ENCODE measurements at regions not wholly inside any gene's neighbourhood (a gene's known extent, or its start where the extent isn't known, plus 50 kb on each side); places are given as distances from the start of the nearest gene placed in this dataset.

DNA sequence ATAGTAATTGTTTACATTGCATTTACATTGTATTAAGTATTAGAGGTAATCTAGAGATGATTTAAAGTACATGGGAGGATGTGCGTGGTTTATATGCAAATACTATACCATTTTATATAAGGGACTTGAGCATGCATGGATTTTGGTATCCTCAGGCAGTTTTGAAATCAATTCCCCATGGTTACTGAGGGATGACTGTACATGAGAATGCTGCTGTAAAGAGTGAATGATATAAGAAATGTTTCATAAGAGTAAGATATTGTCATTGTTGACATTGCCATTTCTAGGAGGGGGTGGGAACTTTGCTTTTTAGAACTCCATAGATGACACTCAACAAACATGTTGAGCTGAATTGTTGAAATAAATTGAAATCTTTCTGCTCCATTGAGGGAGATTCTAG is 185.0 kb downstream of the SEMA6A start:
- DNase-seq, result no peak

DNA sequence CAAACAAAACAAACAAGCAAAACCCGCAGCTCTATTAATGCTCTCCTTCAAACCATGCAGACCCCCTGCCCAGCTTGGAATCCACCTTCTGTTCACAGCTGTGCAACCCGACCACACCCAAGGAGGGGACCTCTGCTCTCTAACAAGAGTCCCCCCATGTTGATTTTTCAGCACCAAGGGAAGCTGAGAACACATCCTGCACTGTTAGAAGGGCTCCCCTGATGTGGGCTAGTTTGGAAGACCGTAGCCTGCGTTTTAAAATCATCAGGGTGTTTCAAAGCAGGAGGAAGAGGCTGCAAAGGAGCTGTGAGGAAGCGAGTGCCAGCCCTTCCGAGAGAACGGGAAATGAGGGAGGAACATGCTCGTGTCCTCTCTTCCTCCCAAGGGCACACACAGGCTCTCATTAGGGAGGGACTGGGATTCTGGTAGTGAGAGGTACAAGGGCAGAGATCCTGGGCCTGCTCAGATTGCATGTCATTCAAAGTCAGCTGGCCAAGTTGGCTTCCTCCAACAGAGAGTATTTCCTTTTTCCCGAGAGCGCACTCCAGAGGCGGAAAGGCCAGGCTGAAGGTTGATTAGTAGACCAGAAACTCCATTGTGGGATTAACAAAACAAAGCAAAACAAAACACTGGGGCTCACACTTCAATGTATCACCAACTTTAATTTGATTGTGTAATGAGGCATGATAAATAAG is 185.9 kb downstream of the SEMA6A start:
- DNase-seq, result no peak

DNA sequence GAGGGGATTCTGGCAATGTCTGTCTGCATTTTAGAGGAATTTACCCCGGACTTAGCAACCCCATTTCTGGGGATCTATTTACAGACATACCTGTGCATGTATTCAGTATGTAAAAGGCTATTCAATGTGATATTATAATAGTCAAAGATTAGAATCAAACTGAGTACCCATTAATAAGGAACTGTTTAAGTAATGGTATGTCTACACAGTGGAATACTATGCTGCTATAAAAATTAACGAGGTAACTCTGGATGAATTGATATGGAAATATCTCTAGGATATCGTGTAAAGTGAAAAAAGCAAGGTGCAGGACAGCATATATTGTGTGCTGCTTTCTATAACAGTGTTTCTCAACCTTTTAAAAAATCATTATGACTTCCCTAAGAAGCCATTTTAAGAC is 186.9 kb downstream of the SEMA6A start:
- no peak for DNase-seq

DNA sequence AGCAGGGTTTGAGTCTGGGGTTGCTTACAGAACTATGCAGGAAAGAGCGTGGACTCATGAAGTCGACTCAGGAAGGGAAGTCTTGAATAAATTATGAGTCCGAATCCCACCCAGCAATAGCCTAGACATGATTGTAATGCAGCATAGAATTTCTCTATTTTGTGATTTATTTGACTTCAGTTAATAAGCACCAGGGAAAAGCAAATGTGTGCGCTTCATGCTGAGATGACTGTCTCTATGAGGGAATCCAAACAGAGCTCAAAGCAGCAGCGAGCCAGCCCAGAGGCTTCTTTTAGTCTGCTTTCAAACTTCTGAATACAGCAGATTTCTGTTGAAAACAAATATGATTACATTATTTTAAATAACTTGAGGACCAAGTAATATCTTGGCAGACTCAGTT is 188.0 kb downstream of the SEMA6A start:
- no peak for DNase-seq

DNA sequence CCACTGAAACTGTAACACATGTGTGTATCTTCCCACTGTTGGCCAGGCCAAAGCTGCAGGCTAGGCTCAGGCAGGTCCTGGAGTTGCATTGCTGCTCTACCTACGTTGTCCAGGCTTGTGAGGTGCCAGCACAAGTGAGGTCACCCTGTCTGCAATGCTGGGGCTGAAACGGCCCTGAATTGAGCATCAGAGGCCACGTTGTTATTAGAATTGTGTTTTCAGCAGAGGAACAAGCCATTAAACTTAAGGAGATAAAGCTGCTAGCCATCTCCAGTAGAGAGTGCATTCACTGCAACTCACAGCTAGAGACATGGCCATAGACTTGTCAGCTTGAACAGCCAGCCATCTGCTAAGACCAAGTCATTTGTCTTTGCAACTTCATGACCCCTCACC is 191.8 kb downstream of the SEMA6A start:
- no peak for DNase-seq

DNA sequence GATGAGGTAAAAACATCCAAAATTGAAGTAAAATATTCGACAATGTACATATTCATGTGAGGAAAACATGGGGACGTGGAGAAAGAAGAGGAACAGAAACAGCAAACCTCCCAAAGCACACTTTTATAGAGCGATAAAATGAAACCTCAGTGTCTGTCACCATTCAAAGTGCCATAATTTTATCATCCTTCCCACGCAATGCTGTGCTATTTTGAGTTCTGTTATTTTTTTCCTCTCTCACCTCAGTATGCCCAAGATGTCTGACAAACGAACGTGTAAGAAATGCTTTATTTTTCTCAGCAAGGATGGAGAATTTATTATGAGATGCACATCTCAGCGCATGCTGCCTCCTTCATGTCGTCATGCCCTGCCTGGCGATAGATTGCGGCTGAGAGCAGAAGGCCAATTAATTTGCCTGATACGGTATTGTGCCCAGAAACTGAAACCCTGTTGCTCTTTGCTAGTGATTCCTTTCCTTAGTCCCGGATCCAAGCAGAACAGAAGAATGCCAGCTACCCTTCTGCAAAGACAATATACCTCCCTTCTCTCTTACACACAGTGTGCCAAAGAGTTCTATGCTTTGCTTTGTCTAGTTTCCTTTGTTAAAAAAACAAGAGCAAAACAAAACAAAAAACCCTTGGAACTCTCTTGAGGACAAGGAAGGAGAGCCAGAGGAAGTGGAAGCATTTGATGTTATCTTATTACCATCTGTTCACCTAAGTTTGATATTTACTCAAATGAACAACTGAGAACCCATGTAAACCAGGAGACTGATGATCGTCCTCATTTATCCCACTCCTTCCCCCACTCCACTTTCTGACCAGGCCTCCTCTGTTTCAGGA is 192.4 kb downstream of the SEMA6A start:
- no peak for DNase-seq

DNA sequence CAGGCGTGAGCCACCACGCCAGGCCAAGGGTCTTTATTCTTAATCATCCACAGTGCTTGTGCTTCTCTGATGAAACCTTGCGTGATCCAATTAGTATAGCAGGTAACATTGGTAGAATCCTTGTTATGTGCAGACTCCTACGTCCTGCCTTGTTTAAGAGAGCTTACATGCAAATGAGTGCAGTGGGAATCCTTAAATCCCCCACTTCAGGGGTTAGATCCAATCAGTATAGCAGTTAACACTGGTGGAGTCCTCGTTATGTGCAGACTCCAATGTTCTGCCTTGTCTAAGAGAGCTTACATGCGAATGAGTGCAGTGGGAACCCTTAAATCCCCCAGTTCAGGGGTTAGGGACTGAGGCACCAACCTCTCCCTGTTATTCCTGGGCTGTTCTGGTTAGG is 193.4 kb downstream of the SEMA6A start:
- DNase-seq, result no peak

DNA sequence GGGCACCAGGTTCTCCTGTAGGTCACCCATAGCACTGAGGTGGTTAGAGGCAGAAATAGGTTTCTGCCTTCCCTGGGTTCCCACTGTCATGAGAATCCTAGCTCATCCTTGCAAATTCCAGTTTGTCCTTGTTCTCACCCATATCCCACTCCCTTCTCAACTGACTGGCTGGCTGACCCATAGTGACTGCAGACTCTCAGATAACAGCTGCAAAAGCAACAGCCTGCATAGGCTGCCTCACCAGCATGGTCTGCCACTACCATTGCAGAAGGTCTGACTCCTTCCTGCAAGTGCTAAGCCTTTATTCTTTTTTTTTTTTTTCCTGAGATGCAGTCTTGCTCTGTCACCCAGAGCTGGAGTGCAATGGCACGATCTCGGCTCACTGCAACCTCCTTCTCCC is 194.0 kb downstream of the SEMA6A start:
- DNase-seq, result no peak

DNA sequence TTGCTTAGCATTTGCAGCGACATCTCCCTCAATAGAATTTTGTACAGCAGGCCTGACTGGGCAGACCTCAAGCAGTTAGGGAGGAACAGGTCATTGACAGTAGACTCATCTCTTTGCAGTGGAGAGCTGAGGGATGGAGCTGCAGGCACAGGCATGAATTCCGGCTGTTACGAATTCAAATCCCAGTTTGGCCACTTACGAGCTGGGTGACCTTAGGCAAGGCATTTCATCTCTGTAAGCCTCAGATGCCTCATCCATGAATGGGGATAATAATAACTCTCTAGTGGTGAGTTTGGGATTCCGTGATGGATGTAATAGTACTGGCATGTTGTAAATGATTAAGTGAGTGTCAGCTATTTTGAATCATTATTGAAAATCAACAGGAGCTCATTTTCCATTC is 195.3 kb downstream of the SEMA6A start:
- no peak for DNase-seq

DNA sequence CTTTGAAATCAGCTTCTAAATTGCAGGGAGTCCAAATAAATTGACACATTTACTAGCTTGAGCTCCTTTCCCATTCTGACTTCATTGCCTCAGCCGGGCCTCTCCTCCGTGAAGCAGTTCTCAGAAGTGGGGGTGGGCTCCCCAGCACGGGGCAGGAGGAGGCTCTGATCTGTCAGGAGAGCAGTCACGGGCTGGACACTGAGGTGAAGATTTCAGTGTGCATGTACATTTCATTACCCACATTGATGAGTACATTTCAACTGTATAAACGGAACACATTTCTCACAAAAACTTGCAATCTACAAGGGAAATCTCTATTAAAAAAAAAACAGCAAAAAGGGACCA is 195.9 kb downstream of the SEMA6A start:
- DNase-seq, result no peak

DNA sequence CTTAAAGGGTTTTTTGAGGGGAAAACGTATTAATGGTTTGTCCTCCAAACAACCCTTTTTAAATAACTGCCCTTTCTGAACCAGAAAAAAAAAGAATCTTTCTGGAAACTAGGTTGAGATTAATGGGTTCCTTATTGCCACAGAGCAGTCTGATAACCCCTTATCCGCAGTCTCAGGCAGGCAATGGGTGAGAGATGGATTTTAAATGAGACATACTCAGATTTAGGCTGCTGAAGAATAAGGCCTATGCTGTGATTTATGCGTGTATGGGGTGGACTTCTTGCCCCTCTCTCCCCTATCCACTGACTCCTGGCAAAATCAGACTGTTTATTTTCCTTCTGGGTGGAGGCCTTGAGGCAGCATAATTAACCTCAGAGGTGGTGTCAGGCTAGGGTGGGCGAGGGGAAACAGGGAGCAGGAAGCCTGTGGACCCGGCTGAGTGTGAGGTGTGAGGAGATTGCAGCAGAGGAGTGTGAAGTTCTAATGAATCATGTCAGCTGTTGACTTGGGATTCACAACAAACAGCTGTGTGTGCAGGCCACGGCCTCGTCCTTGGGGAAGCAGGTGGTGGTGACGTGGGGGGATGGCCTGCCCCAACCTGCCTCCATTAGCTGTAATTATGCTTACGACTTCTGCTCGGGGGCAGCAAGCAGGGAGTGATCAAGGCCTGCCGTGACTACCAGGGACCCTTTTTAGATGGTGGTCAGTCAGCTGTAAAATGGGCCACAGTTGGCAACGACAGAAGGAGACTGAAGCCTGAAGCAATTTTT is 196.4 kb downstream of the SEMA6A start:
- peak; percentile 18 for DNase-seq

DNA sequence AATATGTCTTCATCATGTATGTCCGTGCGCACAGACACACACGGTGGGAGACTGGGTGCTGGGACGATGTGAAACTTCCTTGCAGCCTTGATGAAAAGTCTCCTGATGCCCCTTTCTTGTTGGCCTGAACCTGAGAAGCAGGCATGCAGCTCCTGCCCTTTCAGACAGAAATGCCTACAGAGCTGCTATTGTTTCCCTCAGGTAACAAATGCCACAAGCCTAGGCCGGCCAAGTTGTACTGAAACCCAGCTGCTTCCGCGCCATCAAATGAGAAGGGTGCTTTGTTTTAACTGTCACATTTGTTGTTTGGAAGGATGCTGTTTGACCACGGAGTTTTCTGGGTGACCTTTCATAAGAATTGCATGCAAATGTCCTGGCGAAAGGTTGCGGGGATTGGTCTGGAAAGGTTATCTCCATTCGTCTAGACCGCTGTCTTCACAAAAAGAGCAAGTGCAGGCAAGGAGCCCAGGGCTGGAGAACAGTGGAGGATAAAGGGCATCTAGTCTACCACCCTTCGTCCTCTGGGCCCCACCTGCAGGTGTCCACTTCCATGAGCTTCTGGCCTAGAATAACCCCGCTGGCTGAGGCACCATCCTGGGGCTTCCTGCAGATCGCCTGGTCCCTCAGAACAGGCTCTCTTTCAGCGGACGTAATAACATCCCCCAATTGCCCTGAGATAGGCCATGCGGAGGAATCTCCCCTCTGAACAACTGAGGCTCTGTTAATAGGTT is 197.2 kb downstream of the SEMA6A start:
- DNase-seq, result no peak

DNA sequence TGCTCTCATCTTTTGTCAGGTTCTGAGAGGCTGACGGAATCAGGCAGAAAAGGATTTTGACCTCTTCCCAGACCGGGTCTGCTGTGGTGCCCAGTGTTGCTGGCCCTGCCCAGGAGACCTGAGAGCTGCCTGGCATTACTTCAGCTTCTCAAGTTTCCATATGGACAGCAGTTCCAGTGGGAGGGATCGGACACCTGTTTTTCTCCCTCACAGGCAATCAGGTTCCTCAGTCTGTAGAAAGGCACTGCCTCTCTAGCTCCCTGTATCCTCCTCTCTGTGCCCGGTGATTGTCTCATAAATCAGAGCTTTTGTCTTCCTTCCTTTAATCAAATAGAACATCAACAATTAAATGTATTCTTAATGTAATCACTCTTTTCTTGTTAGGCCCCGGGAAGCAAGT is 198.7 kb downstream of the SEMA6A start:
- DNase-seq, result no peak

DNA sequence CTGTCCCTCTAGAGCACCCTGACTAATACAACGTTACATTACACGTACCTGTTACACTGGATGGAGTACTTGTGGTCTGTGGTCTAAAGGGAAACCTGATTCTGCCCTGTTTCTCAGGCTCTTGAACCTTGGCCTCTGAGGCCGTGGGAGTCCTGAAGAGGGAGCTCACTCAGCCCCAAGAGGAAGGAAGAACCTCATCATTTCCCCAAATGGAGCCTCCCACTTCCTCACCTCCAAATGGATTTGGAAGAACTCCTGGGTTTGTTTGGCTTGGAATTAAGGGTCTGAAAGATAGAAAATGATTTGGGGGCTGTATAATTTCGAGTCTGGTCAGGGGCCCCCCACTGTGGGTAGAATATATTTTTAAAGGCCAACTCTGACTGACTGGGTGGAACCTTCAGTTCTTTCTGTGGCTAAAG is 200.2 kb downstream of the SEMA6A start:
- DNase-seq, result no peak

DNA sequence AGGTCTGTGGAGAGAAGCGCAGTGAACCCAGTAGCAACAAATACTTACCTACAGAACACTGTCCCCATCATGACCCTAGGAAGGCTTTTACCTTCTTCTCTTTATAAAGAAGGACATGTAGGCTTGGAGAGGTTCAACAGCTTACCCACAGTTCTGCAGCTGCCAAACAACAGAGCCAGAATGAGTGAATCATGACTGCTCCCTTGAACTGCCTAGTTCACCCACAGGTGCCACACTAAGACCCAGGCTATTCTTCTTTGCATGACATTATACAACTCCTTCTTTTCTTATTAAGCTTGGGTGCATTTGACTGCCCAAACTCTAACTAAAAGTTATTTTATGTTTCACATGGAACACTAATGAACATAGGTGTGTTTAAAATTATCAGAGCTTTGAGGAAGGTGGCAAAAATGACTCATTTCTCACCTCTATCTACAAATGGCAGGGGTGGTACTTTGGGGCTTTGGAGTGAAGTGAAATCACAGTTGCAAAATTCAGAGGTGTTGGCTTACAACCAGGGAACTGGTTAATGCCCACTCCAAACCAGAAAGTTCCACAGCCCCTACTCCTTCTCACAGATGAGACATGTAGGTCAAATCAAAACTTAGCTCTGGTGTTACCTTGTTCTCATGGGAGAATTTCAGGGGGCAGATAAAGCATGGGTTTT is 201.6 kb downstream of the SEMA6A start:
- DNase-seq, result no peak

DNA sequence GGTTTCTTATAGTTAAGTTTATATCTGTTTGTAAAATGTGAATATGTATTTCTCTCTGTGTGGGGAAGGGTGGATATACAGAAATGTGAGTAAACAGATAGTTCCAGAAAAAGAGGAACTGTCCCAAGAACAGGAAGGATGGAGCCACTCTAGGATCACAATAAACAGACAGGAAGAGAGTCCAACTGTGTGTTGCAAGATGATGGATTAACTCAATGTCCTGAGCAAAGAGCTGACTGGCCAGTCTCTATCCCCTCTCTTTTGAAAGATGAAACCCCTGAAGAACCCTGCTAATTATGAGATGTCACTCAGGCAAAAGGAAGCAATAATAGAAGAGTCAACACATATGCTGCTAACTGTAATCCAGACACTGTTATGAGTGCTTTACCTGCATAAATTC is 202.7 kb downstream of the SEMA6A start:
- DNase-seq, result no peak

DNA sequence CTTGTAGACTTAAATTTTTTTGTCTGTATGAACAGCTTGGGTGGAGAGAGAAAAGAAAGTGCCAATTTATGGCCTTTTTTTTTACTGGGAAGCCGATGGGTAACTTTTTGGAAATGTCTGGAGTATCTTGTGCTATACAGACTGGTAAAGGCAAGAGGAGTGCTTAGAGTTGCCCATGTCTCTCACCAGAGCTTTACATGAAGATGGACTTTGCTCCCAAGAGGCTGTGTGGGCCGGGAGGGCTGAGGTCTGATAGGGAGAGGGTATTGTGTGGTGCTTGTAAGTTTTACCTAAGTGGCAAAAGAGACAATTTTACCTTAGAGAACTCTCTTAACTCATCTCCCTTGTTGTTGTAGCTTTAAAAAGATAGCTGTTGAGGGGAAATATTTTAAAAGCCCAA is 203.2 kb downstream of the SEMA6A start:
- DNase-seq, result peak; percentile 8

DNA sequence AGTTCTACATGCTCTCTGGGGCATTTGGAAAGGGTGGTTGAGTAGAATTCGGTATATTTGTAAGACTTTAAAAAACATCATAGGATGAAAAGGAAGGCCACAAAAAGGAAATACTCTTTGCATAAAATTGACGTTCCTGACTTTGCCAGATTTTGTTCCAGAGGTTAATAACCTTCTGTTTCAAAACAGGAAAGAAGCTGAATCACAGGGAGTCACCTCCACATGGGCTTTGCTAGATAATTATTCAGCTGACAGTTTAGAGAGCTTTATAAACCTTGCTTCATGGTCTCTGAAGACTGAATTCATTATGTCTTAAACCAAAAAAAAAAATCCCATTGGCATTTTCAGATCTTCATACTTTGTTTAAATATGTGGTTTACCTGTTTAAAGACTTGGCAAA is 203.7 kb downstream of the SEMA6A start:
- no peak for DNase-seq

DNA sequence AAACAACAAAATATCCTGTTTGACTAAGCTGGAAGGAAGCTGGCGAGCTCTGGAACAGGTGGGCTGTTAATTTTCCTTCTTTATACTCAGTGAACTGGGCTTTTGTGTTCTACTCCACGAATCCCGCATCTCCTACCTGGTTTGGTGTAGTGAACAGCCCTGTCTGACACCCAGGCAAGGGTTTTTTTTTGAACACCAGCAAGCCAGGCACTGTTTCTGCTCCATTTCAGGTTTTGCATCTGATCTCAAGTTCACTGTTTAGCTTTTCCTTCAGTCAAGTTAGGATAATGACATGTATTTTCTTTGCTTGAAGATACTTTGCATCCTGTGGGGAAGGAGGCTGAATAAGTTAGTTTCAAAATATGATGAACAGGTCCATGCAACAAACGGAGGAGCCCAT is 204.5 kb downstream of the SEMA6A start:
- no peak for DNase-seq

DNA sequence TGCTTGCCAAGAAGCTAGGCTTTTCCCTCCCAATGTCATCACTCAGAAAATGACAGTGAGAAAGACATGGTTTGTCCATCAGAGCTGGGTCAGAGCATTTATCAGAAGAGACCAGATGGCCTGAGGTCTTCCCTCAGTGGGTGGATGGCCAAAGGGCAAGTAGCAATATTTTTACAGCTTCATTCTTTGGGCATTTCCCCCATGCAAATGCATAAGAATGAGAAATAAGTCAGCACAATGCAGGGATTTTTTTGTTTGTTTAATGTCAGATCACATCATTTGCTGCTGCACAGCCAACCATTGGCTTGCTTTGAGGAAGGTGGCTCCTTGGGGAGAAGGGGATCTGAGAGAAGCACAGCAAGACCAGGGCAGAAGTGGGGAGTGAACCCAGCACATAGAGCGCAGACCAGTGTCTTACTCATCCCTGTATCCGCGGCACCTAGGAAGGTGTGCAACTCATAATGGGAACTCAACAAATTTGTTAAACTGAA is 209.6 kb downstream of the SEMA6A start:
- DNase-seq, result no peak

DNA sequence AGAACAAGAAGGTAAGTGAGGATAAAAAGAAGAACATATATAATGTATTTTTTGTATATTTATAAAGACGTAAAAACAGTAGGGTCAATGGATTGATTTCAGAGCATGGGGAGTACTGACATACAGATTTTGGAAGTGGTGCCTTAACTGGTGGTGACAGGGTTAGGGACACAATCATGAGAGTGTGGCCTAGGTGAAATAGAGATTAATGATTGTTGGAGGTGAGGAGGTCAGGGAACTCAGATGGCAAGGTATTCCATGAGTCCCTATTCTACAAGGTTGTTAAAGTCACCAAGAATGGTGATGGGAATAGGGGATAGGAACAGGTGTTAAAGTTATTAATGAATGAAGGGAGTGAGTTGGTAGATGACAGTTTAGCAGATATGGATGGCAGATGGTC is 210.8 kb downstream of the SEMA6A start:
- DNase-seq, result no peak

DNA sequence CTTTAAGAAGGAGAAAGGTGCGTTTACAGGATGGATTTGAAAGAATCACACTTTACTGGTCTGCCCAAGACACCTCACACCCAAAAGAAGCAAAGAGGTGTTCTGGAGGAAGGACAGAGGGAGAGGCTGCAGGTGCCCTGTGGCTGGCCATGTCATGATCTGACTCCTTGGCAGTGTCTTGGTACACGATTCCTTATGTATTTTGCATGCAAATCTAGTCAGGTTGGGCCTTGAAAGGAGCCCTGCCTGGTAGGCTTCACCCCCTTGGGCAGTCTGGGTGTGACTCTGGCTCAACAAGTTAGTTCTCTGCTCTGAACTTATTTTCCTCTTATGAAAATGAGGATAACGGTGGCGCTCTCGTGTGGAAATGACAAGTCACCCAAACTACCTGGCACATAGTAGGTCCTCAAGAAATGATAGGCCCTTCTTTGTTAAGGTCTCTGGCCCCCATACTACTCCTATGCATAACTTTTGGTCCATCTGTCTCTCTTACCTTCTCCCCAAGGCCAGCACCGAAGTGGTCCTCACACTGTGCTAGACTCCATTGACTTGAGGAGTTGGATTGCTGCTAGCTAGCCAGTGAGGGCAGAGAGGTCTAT is 212.5 kb downstream of the SEMA6A start:
- no peak for DNase-seq
